AG08395 (cell line): ENCODE measurements at regions not wholly inside any gene's neighbourhood (a gene's known extent, or its start where the extent isn't known, plus 50 kb on each side); places are given as distances from the start of the nearest gene placed in this dataset.
"Not testable (repeated sequence)": the region's sequence is repeated elsewhere in the genome, so short reads cannot be mapped to it uniquely, and the experiment has no call there.

Experiments used
- DNase-seq: peaks from one replicate; pipeline ENCODE4 v3.0.0; 2012; ENCODE audit warnings: mixed read lengths, low spot score

DNA sequence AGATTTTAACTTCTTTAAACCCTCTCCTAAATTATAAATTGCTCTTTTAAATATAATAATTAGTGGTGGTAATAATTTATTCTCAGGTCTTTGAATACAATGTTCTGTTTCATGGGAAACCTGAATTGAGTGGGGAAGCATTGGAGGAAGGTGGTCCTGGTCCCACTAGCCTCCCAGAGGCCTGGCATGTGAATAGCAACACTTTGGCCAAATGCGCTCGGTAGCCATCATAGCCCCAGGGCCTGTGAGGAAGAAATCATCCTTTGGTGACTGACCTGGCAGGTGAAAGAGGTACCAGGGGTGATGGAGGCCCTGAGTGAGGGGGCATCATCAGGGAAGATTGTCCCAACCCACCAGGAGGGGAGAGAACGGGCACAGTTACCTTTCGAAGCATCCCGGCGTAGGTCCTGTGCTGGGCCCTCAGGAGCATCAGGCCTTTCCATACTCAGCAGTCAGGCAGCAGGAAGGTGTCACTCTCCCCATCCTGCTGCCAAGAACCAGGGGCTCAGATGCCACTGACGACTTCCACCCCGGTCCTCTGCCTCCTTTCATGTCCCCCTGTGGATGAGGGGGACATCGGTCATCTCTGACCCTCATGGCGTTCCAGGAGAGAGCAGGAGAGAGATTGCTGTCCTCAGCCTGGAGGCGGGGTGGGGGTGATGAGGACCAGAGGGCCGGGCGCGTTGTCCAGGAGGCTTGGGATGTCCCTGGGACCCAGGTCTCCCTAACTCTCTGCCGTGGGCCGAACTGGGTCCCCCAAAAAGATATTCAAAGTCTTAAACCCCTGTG is 78.6 kb upstream of the HPCAL1 start:
- DNase-seq, result no peak

DNA sequence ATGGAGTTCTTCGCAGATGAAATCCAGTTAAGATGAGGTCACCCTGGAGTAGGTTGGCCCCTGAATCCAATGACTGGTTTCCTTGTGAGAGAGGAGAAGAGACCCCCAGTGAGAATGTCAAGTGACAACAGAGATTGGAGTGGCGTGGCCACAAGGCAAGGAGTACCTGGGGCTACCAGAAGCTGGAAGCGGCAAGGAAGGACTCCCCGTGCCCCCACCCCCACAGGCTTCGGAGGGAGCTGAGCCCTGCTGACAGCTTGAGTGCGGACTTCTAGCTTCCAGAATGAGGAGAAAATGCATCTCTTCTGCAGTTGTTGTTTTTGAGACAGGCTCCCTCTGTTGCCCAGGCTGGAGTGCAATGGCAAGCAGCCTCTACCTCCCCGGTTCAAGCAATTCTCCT is 78.0 kb upstream of the HPCAL1 start:
- DNase-seq, result no peak

DNA sequence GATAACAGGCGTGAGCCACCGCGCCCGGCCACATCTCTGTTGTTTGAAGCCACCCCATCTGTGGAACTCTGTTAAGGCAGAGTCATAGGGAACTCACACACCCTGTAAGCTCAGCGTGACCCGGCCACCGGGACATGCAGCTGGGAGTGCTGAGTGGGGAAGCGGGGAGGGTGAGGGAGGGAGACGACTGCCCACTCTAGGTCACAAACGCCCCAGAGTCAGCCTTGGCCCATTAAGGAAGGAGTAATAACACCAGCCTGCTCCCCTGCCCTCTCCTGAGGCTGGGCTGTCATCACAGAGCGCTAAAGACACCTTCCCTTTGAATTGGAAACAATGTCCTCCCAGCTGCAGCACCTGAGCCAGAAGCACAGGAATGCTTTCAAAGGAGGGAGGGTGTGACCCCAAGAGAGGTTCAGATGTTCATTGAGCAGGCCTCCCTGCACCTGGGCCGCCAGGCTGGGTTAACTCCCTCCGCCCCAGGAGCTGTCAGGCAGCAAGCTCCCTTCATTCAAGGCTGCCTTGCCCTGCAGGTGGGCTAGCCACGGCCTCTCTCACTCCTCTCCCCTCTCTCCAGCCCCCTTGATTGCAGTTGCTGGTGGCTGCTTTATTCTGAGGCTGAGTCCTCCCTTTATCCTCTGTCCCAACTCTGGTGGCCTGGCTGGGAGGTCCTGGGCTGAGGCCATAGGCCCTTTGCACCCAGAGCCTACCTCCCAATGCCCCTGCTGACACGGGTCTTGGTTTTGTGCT is 77.2 kb upstream of the HPCAL1 start:
- no peak for DNase-seq

DNA sequence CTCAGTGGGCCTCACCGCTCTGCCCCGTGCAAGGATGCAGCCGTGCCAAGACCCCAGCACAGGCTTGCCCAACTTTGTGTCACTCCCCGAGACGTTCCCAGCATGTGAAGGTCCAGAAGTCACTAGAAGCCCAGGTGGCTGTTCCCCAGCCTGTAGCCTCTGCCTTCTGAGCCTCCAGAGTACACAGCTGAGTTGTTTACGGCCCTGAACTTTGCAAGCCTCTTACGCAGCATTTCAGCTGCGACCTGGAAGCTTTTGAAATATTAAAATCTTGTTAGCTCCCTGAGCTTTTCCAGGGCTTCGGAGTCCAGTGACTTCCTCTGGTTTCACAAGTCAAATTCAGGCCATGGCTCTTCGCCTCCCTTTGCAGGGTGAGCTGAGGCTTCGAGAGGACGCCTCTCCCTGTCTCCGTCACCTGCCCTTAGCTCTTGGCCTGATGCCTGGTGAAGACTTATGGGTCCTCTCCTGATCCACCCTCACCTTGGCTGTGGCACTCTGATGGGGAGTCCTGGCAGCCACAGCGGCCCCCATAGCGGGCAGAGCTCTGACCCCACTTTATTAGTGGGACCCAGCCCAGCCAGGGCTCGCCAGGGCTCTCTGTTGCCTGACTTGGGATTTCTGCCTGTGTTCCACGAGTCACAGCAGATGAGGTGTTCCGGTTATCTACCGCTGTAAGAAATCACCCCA is 76.5 kb upstream of the HPCAL1 start:
- DNase-seq, result no peak

DNA sequence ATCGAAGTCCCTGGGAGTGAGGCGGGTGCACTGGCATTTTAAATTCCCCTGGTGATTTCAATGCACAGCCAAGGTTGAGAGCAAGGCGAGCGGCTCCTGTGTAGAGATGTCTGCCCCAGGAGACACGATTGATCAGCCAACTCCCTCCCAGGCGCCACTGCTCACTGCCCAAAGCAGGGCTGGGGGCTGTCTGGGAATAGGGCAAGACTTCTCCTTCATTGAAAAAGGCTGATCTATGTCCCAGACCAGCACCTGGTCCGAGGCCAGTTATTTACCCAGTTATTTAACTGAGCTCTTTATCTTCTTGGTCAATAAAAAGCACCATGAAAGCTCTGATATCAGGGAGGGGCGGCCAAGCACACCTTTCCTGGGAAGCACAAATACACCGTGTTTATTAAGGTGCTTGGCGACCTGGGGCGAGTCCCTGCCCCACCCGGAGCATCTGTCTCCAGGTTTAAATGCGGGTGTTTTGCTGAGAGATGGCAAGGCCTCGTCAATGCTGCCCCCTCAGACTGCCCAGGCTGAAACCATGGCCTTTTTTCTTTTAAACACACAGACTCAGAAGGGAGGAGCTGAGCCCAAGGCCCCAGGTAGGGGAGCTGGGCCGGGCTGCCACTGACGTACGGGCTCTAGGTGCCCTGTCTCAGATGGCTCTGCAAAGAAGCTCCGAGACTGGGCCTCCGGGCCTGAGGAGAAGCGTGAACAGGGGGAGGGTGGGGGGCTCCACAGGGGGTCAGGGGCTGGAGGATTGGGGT is 73.9 kb upstream of the HPCAL1 start:
- DNase-seq, result no peak

DNA sequence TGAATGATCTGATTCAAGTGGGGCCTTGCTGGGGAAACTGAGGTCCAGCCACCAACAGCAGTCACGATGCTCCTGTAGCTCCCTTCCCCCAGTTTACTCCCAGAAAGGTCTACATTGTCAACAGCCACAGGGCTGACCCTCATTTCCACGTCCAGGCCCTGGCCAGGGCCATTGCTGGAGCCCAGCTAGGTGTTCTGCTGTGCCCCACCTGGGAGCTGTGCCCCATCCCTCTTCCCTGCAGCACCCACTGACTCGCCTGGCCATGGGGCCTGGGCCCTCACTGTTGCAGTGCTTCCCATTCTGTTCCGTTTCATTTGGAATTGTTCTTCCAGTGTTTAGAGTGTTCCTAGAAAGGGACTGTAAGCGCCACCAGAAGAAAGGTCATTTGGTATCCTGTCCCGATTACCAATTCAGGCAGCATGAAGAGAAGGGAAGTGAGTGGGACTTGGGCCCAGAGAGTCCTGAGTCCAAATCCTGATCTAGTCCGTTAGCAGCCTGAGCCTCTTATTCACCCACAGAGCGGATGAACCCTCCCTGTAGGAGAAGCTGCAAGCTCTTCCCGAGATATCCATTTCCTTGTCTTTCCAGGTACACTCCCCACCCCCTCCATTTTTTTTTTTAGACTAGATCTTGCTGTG is 73.1 kb upstream of the HPCAL1 start:
- DNase-seq, result no peak

DNA sequence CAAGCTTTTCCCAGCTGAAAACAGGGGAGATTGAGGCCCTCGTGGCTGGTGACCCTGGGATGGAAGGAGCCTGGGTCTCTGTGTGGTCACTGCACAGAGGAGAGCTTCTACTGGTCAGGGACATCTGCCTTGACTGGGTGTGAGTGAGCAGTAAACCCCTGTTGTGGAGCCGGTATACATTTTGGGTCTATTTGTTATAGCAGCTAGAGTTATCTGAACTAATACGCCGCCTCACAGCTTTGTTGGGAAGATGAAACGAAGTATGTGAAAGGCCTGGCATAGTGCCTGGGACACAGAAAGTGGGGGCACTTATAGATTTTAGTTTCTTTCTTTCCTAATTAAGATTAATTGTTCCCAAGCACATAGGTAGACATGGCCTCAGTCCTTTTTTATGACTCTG is 72.2 kb upstream of the HPCAL1 start:
- DNase-seq, result no peak

DNA sequence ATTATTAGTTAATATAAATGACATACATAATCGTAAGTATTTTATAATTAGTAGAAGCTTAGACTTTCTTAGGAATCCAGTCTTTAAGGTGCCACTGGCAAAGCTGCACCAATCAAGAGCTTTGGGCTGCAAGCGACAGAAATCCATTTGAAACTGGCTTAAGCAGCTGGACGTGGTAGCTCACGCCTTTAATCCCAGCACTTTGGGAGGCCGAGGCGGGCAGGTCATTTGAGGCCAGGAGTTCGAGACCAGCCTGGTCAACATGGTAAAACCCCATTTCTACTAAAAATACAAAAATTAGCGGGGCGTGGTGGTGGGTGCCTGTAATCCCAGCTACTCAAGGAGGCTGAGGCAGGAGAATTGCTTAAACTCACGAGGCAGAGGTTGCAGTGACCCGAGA is 71.8 kb upstream of the HPCAL1 start:
- not testable (repeated sequence) for DNase-seq

DNA sequence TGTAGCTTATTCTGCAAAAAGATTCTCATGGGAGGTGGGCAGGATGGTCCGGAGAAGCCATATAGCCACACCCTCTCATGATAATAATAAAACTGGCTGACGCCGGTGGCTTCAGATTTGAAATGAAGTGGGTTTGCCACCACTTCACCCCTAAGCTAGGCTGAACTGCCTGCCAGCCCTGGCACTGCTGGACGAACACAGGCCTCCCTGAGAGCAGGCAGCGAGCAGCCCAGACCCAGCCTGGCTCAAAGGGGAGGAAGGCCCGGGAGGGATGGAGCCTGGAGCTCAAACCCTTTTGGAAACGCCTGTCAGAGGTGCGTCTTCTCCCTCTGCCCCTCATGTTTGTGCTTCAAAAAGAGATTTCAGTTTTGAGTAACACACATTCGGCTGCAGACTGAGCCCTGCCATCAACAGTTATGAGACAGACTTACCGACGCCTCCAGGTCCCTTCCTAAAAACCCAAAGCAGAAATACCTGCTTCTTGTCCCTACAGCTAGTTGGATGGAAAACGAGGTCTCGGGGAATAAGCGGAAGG is 71.1 kb upstream of the HPCAL1 start:
- no peak for DNase-seq

DNA sequence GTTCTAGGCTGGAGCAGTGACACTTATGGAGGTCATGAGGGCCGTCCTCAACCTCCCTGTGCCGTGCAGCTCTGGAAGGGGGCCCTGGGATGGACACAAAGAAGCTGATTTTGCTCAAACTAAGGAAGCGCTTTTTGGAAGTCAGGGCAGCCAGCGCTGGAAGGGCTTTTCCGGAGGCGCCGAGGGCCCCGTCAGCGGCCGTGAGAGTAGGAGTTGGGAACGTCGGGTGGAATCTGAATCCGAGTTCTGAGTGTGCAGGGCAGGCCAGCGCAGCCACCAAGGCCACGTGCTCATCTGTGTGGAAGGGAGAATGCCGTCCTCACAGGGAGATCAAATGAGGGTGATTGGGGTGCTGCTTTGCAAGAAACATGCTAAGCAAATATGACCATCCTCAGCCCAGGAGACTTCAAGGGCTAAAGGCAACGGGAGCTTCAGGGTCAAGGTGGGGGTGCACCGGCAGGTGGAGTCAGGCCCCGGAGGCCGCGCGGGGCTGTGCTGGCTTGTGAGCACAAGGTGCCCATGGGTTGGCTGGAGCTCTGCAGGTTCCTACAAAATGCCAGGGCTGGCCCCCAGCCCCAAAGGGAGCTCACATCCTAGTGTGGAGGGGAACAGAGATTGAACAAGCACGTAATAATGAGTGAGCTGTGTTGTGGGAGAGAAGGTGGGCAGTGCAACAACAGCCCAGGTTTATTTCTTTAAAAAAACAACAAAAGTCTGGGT is 70.4 kb upstream of the HPCAL1 start:
- no peak for DNase-seq

DNA sequence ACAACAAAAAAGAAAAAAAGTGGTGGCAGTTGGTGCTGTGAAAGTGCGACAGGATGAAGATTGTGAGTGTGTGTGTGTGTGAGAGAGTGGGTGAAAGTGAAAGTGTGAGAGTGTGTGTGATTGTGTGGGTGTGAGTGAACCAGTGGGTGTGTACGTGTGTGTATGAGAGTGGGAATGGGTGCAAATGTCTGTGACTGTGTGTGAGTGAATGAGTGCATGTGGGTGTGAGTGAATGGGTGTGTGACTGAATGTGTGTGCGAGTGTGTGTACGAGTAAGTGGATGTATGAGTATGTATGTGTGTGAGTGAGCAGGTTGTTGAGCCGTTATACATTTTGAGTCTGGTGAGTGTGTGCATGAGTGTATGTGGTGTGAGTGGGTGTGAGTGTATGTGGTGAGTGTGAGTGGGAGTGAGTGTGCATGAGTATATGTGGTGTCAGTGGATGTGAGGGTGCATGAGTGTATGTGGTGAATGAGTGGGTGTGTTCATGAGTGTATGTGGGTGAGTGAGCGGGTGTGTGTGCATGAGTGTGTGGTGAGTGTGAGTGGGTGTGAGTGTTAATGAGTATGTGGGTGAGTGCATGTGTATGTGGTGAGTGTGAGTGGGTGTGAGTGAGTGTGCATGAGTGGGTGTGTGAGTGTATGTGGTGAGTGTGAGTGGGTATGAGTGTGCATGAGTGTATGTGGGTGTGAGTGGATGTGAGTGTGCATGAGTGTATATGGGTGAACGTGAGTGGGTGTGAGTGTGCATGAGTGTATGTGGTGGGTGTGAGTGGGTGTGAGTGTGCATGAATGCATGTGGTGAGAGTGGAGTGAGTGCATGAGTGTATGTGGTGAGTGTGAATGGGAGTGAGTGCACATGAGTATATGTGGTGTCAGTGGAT is 69.3 kb upstream of the HPCAL1 start:
- DNase-seq, result no peak

DNA sequence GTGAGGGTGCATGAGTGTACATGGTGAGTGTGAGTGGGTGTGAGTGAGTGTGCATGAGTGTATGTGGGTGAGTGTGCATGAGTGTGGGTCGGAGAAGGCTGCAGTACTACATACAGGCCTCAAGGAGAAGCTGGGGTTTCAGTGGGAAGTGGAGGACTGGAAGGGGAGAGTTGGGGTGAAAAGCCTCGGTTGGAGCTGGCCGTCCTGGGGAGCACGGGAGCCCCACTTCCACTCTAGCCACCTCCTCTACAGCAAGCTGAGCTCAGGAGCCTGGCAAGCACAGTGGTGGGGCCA is 68.7 kb upstream of the HPCAL1 start:
- no peak for DNase-seq

DNA sequence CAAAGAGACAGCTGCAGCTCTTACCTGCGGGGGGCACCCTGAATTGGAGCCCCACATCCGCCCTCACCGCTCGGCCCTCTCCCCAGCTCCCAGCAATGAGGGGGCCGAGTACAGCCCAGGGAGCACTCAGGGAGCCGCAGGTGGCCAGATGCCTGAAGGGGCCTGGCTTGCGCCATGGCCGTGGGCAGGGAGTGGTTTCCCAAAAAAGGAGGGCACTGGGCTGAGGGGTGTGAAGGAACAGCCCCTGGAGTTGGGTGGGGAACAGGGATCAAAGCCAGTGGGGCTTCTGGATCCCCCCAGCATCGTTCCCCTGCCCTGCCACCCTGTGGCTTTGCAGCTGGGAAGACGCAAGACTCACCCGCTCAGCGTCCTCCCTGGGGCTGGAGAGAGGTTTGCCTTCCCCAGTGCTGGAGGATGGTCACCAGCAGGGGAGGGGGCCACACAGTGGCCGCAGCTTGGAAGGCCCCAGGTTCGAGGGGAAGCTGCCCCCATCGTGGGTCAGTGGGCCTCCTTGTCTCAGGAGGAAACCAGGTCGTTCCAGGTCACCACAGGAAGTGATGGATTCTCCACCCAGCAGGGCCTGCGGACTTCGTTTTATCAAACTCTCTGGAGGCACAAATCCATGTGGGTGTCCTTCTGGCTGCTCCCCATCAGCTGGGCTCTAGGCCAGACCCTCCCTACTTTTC is 68.2 kb upstream of the HPCAL1 start:
- DNase-seq, result no peak

DNA sequence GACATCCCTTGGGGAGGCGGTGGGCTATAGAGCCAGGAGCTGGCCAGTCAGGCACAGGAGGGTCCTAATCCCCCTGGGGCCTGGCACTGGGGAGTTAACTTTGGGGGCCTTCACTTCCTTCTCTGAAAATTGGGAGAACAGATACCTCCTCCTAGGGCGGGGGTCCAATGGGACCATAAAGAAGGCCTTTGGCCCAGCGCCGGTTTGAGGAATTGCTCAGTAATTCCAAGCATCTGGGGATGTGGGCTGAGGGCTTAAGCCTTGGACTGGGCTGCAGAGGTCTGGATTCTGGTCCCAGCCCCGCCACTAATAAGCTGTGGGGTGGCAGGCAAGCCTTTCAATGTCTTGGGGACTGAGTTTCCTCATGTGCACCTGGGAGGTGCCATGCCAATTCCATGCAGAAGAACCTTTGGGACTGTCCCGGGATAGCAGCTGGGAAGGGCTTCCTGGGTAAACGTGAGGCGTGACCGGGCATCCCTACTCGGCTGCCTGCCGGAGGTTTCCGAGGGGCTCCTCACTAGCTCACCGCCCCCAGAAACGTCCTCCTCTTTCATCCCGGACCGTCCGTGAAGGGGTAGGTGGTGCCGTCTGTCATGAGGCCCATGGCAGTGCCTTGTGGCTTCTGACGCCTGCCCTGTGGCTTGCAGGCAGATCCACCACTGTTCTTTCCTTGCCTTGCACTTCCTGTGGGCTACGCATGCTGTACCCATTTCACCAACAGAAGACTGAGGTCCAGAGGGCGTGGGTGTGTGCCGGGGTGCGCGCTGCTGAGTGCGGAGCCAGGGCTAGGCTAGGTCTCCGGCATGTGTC is 67.4 kb upstream of the HPCAL1 start:
- DNase-seq, result peak; percentile 24

DNA sequence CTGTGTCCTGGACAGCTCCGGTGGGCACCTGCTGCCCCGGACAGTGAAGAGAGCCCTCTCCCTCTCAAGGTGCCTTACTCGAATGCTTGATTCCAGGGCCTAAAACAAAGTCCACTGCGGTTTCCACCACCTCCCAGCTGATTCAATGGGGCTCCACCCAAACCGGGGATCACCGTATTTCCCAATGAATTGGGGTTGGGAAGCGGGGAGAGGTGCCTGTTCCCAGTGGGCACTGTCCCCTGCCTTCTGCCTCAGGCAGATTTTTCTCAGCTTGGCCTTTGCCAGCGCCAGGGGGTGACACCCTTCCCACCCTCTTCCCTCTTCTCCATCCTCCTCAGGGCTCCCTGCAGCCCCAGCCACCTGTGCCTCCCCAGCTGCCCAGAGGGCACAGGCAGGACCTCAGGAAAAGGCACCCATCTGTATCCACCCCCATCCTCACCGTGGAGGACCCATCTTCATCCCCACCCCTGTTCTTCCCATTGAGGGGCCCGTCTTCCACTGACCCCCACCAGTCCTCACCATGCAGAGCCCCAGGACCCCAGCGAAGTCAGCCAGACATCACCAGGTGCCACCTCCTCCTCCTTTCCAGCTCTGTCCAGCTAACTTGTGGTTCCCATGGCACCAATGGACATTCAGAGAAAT is 66.7 kb upstream of the HPCAL1 start:
- no peak for DNase-seq

DNA sequence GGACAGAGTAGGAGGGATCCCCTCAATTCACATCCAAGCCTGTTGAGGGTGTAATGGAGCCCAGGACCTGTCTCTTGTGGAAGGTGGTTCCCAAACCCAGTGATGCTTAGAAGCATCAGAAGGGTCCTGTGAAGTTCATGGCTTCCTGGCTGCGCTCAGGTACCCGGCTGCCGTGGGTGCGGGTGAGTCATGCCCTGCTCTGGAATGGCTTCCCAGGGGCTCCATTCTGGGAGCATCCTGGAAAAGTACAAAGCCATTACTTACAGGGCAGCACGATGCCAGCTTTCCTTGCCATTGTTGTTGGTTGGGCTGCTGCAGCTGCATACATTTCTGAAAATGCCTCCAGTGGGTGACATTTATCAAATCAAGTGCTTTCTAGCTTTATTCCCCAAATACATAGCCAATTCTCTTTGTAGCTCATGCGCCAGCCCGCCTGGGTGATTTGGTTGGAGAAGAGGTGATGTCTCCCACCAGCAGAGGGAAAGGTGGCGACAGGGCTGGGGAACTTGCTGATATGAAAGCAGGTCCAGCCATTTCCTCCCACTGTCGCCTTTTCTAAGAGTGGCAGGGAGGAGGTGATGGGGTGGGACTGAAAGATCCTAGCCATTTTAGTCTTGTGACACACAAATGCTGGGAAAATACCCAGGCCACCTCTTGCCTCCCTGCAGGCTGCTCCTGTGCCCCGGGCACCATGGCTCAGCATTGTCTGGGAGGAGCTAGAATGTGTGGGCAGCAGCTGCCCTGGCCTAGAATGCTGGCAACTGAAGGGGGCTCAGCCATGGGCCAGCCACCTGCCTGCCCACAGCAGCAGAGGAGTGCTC is 65.9 kb upstream of the HPCAL1 start:
- no peak for DNase-seq
